Activated T-helper 17 cell treated with anti-CD3 and anti-CD28 coated beads, Interleukin-2, amount 50 U/mL, for 72 hours (primary cell): ENCODE measurements at regions not wholly inside any gene's neighbourhood (a gene's known extent, or its start where the extent isn't known, plus 50 kb on each side); places are given as distances from the start of the nearest gene placed in this dataset.

Experiments used
- ATAC-seq: fragments of 150-1000 bp; cut with Tn5 transposase; replicated peaks from 2 replicates; pipeline ENCODE4 v1.10.0; 2021; ENCODE audit warnings: mild to moderate bottlenecking, moderate library complexity
- H3K27ac Mint-ChIP-seq: one replicate; pipeline ENCODE4 v1.8.0; 2022; ENCODE audit warnings: mixed read lengths
- H3K27me3 Mint-ChIP-seq: one replicate; pipeline ENCODE4 v1.8.0; 2022; ENCODE audit warnings: mixed read lengths
- H3K36me3 Mint-ChIP-seq: one replicate; pipeline ENCODE4 v1.8.0; 2022; ENCODE audit warnings: low read depth, mild to moderate bottlenecking, mixed read lengths
- H3K4me1 Mint-ChIP-seq: one replicate; pipeline ENCODE4 v1.8.0; 2022; ENCODE audit warnings: mixed read lengths
- H3K4me3 Mint-ChIP-seq: one replicate; pipeline ENCODE4 v1.8.0; 2022; ENCODE audit warnings: mild to moderate bottlenecking, mixed read lengths
- H3K9me3 Mint-ChIP-seq: one replicate; pipeline ENCODE4 v1.8.0; 2022; ENCODE audit warnings: mixed read lengths

DNA sequence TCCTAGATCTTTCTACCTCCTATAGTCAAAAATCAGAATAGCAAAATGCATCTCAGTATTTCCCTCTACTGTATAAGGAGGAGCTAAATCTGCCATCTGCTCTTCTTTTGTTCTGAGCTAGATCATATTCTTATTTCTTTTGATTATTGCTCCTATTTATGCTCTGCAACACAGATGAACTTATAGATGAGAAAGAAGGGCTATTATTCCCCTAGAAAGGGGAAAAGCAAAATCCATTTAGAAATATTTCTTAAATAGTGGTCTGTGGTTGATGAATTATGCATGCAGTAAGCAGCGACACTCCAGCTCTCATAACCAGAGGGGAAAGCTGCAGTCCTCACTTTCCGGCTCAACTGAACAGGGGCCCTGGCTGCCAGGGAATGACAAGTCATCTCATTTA, 207.3 kb upstream of the SORCS1 start:
- H3K9me3 Mint-ChIP-seq: peaks cover 4% of the 10 kb centered on the region
- H3K27ac Mint-ChIP-seq: no peak overlapping the region
- no peaks in the 10 kb centered on the region for H3K4me1 Mint-ChIP-seq
- no peak overlapping the region for H3K4me3 Mint-ChIP-seq
- no peaks in the 10 kb centered on the region for H3K36me3 Mint-ChIP-seq
- H3K27me3 Mint-ChIP-seq: no peaks in the 10 kb centered on the region
- ATAC-seq: no peak

DNA sequence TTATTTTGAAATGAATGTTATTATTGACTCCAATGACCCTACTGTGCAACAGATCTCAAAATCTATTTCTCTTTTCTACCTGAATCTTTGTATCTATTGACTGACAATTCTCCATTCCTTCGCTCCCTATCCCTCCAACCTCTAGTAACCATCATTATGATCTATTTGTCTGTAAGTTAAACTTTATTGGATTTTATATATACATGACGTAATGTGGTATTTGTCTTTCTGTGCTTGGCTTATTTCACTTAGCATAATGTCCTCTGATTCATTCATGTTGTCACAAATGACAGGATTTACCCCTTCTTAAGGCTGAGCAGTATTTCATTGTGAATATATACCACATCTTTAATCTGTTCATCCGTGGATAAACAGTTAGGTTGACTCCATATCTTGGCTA, 200.4 kb upstream of the SORCS1 start:
- no peak for ATAC-seq
- Mint-ChIP-seq H3K9me3 (peaks cover 26% of the 10 kb centered on the region), H3K27ac (no peak overlapping the region), H3K4me3 (no peak overlapping the region), H3K27me3 (no peaks in the 10 kb centered on the region), H3K4me1 (no peaks in the 10 kb centered on the region), H3K36me3 (no peaks in the 10 kb centered on the region)

DNA sequence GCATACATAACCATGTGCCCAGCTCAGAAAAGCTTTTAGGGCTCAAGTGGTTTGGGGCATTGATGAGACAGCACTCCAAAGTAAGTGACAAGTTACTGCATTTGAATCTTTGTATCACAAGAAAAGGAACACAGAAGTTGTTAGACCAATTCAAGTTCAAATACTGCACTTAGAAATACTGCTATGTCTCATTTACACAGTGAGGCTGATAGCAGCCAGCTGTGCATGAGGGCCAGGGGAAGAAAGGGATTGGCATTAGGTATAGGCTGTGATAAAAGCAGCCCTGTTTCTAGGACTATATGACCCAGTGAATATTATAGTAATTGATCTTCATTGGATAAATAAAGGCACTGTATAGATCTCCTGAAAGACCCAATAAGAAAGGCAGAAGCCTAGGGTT, 197.8 kb upstream of the SORCS1 start:
- Mint-ChIP-seq H3K27me3 (no peaks in the 10 kb centered on the region), H3K27ac (no peak overlapping the region), H3K9me3 (peaks cover 25% of the 10 kb centered on the region), H3K4me1 (no peaks in the 10 kb centered on the region), H3K36me3 (no peaks in the 10 kb centered on the region), H3K4me3 (no peak overlapping the region)
- ATAC-seq: no peak

DNA sequence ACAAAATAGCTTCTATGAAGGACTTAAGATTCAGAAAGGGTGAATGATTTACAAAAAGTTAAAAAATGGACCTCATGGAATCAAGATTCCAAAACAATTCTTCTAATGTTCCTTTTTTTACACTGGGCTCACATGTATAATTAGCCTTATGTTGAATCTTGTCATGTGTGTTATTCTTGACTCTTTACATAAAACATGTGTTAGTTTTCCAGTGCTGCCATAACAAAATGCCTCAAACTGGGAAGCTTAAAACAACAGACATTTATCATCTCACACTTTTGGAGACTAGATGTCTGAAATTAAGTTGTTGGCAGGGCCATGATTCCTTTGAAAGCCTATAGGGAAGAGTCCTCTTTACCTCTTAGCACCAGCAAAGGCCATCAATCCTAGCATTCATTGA, 192.5 kb upstream of the SORCS1 start:
- Mint-ChIP-seq H3K9me3 (peaks cover 16% of the 10 kb centered on the region), H3K27ac (no peak overlapping the region), H3K27me3 (no peaks in the 10 kb centered on the region), H3K36me3 (no peaks in the 10 kb centered on the region), H3K4me3 (no peak overlapping the region), H3K4me1 (no peaks in the 10 kb centered on the region)
- no peak for ATAC-seq

GRCh38 chr10:107356396-107356795, 191.9 kb upstream of the SORCS1 start:
- no peak overlapping the region for H3K27ac Mint-ChIP-seq
- H3K36me3 Mint-ChIP-seq: no peaks in the 10 kb centered on the region
- no peak for ATAC-seq
- peaks cover 13% of the 10 kb centered on the region for H3K9me3 Mint-ChIP-seq
- no peaks in the 10 kb centered on the region for H3K4me1 Mint-ChIP-seq
- H3K27me3 Mint-ChIP-seq: no peaks in the 10 kb centered on the region
- no peak overlapping the region for H3K4me3 Mint-ChIP-seq

DNA sequence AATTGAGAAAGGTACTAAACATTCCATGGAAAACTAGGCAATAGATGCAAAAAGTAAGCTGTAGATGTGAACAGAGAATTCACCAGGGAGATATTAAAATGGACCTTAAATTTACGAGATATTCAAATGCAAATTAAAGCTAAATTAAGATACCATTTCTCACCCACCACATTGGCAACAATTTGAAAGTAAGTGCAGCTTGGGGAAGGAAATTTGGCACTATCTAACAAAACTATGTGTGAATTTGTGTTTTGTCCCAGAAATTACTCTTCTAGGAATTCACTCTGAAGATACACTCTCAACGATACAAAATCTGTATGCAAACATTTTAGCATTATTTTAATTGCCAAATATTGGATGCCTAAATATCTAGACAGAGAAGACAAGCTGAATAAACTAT, 178.2 kb upstream of the SORCS1 start:
- no peak overlapping the region for H3K27ac Mint-ChIP-seq
- H3K36me3 Mint-ChIP-seq: no peaks in the 10 kb centered on the region
- no peaks in the 10 kb centered on the region for H3K27me3 Mint-ChIP-seq
- no peak overlapping the region for H3K4me3 Mint-ChIP-seq
- no peaks in the 10 kb centered on the region for H3K4me1 Mint-ChIP-seq
- ATAC-seq: no peak
- H3K9me3 Mint-ChIP-seq: peaks cover 16% of the 10 kb centered on the region

DNA sequence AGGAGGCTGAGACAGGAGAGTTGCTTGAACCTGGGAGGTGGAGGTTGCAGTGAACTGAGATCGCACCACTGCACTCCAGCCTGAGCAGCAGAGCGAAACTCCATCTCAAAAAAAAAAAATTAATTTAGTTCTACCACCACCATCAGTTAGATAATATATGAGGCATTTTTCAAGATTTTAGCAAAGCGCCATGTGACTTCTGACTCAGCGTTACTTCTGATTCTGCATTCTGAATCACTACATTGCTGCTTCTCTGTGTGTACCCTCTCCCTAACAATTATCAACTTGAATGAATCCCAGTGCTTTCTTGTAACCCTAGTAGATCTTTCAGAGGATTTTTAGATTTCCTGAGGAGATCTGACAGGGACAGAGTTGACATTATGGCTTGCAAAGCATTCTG, 176.8 kb upstream of the SORCS1 start:
- Mint-ChIP-seq H3K4me1 (no peaks in the 10 kb centered on the region), H3K4me3 (no peak overlapping the region)
- no peak for ATAC-seq

DNA sequence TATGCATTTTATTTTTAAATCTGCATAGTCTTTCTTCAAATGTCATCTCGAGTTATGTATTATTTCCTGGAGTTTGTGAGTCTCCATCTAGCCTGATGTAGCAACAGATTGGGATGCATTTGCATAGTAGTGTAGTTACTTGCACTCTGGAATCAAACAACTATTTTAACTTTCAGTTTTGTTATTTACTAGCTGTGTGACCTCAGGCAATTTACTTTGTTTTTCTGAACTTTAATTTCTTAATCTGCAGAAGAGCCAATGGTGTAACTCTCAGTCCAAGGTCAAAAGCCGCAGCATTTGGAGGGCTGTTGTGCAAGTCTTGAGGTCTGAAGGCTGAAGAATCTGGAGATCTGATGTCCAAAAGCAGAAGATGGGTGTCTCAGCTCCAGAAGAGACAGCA, 175.8 kb upstream of the SORCS1 start:
- ATAC-seq: no peak
- Mint-ChIP-seq H3K27ac (no peak overlapping the region), H3K27me3 (no peaks in the 10 kb centered on the region), H3K4me1 (no peaks in the 10 kb centered on the region), H3K36me3 (no peaks in the 10 kb centered on the region), H3K4me3 (no peak overlapping the region), H3K9me3 (peaks cover 19% of the 10 kb centered on the region)

More for the DNA sequence above, 176.8 kb upstream of the SORCS1 start:
- no peaks in the 10 kb centered on the region for H3K36me3 Mint-ChIP-seq
- no peaks in the 10 kb centered on the region for H3K27me3 Mint-ChIP-seq
- H3K27ac Mint-ChIP-seq: no peak overlapping the region
- peaks cover 19% of the 10 kb centered on the region for H3K9me3 Mint-ChIP-seq

GRCh38 chr10:107336061-107336460, 171.6 kb upstream of the SORCS1 start:
- Mint-ChIP-seq H3K36me3 (no peaks in the 10 kb centered on the region), H3K27me3 (no peaks in the 10 kb centered on the region), H3K4me3 (no peak overlapping the region), H3K4me1 (no peaks in the 10 kb centered on the region), H3K27ac (no peak overlapping the region), H3K9me3 (peaks cover 18% of the 10 kb centered on the region)
- ATAC-seq: no peak

DNA sequence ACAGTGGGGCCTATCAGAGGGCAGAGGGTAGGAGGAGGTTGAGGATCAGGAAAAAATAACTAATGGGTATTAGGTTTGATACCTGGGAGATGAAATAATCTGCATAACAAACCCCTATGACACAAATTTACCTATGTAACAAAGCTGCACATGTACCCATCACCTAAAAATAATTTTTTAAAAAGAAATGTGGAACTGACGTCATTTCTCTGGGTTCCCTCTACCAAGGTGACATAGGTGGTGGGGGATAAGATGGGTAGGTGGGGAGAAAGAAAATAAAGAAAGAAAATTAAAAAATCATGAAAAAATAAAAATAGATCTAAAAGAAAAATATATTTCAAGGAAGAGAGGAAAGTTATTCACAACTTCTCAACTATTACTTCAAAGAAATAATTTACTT, 153.1 kb upstream of the SORCS1 start:
- Mint-ChIP-seq H3K9me3 (peaks cover 5% of the 10 kb centered on the region), H3K27me3 (no peaks in the 10 kb centered on the region), H3K36me3 (no peaks in the 10 kb centered on the region), H3K4me1 (no peaks in the 10 kb centered on the region), H3K27ac (no peak overlapping the region), H3K4me3 (no peak overlapping the region)
- no peak for ATAC-seq

DNA sequence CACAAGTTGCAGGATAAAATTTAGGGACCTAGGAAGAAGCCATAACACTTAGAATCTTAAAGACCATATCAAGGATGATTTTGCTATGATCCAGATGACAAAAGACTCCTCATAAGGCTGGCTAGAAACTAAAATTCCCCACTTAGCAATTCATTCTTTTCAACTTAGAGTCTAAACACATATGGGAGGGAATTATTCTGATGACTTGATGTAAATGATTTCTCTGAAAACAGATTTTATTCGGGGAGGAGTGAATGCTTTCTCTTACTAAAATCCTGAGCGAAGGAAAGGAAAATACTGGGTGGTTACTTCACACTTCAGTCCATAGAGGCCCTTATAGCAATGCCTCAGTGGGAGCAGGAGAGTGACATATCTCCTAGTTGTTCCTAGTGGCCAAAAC, 138.7 kb upstream of the SORCS1 start:
- no peak overlapping the region for H3K27ac Mint-ChIP-seq
- H3K4me3 Mint-ChIP-seq: no peak overlapping the region
- no peaks in the 10 kb centered on the region for H3K4me1 Mint-ChIP-seq
- no peaks in the 10 kb centered on the region for H3K36me3 Mint-ChIP-seq
- H3K27me3 Mint-ChIP-seq: no peaks in the 10 kb centered on the region
- peaks cover 35% of the 10 kb centered on the region for H3K9me3 Mint-ChIP-seq
- no peak for ATAC-seq

GRCh38 chr10:107299606-107300005, 135.1 kb upstream of the SORCS1 start:
- Mint-ChIP-seq H3K4me3 (no peak overlapping the region), H3K27ac (no peak overlapping the region), H3K27me3 (no peaks in the 10 kb centered on the region), H3K36me3 (no peaks in the 10 kb centered on the region), H3K9me3 (peaks cover 25% of the 10 kb centered on the region), H3K4me1 (no peaks in the 10 kb centered on the region)
- ATAC-seq: no peak

- ATAC-seq: no peak
- Mint-ChIP-seq H3K9me3 (peaks cover 14% of the 10 kb centered on the region), H3K27ac (no peak overlapping the region), H3K36me3 (no peaks in the 10 kb centered on the region), H3K27me3 (no peaks in the 10 kb centered on the region), H3K4me3 (no peak overlapping the region), H3K4me1 (no peaks in the 10 kb centered on the region)
Measured at GRCh38 chr10:107284187-107284586, 119.7 kb upstream of the SORCS1 start.

- Mint-ChIP-seq H3K4me3 (no peak overlapping the region), H3K4me1 (no peaks in the 10 kb centered on the region), H3K36me3 (no peaks in the 10 kb centered on the region), H3K9me3 (peaks cover 14% of the 10 kb centered on the region), H3K27me3 (no peaks in the 10 kb centered on the region), H3K27ac (no peak overlapping the region)
- ATAC-seq: no peak
Measured at GRCh38 chr10:107280293-107280692, 115.8 kb upstream of the SORCS1 start.

DNA sequence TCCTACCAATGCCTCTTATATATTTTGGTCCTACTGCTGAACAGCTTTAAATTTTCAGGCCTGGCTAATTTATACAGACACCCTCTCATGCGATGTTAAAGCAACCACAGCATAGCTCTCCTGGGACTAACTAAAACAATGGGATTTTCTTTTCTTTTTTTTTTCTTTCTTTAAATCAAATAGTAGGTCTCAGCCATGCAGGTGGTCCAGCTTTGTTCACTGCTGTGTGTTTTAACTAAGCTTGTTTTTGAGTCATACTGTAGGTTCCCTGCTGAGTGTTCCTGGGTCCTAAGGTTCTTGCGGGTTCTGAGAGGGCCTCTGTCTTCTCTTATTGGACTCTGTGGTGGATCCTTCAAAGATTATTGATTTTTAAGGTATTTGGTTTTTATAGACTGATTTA, 113.1 kb upstream of the SORCS1 start:
- H3K4me3 Mint-ChIP-seq: no peak overlapping the region
- no peaks in the 10 kb centered on the region for H3K27me3 Mint-ChIP-seq
- H3K27ac Mint-ChIP-seq: no peak overlapping the region
- no peaks in the 10 kb centered on the region for H3K36me3 Mint-ChIP-seq
- ATAC-seq: no peak
- H3K4me1 Mint-ChIP-seq: no peaks in the 10 kb centered on the region
- H3K9me3 Mint-ChIP-seq: peaks cover 15% of the 10 kb centered on the region

- no peak for ATAC-seq
- H3K27ac Mint-ChIP-seq: no peak overlapping the region
- no peak overlapping the region for H3K4me3 Mint-ChIP-seq
- peaks cover 12% of the 10 kb centered on the region for H3K9me3 Mint-ChIP-seq
- no peaks in the 10 kb centered on the region for H3K4me1 Mint-ChIP-seq
- H3K36me3 Mint-ChIP-seq: no peaks in the 10 kb centered on the region
- no peaks in the 10 kb centered on the region for H3K27me3 Mint-ChIP-seq
Measured at GRCh38 chr10:107275806-107276205, 111.3 kb upstream of the SORCS1 start.
